Gastroesophageal sphincter (tissue), 4 donors: ENCODE measurements at regions not wholly inside any gene's neighbourhood (a gene's known extent, or its start where the extent isn't known, plus 50 kb on each side); places are given as distances from the start of the nearest gene placed in this dataset.
"Not testable (repeated sequence)": the region's sequence is repeated elsewhere in the genome, so short reads cannot be mapped to it uniquely, and the experiment has no call there.

ENCODE experiments used
- ATAC-seq: fragments of 150-250 bp; one replicate; pipeline ENCODE4 v1.9.1; 2016; ENCODE audit warnings: mild to moderate bottlenecking, moderate library complexity
- H3K27ac ChIP-seq, 4 donors: fragments of 200-600 bp; sonication (generic) in 3 of 4; 1 replicate in 3 of 4; 2 replicates in 1 of 4; pipeline ENCODE4 v1.5.1; 2016 to 2019
- H3K27me3 ChIP-seq: fragments of 200-600 bp; sonication (generic); one replicate; pipeline ENCODE4 v1.5.1; 2019
- H3K36me3 ChIP-seq, 2 donors: fragments of 200-600 bp; sonication (generic); one replicate each; pipeline ENCODE4 v1.5.1; 2019; ENCODE audit warnings: control low read depth in 1 of 2
- H3K4me1 ChIP-seq, 3 donors: fragments of 200-600 bp; sonication (generic); 1 replicate in 2 of 3; 2 replicates in 1 of 3; pipeline ENCODE4 v1.5.1; 2016 to 2019; ENCODE audit warnings: control low read depth in 2 of 3
- H3K4me3 ChIP-seq, 2 donors: fragments of 200-600 bp; sonication (generic); one replicate each; pipeline ENCODE4 v1.5.1; 2019; ENCODE audit warnings: mild to moderate bottlenecking in 1 of 2, moderate library complexity in 1 of 2
- H3K9me3 ChIP-seq, 3 donors: fragments of 200-600 bp; sonication (generic); one replicate each; pipeline ENCODE4 v1.5.1; 2017 to 2019; ENCODE audit warnings: control low read depth in 2 of 3
- CTCF ChIP-seq, 4 experiments: fragments of 200-600 bp in 2 of 4; fragments of 450-650 bp in 2 of 4; sonication (generic) in 1 of 4; IDR thresholded peaks; one replicate each; pipeline ENCODE4 v1.5.1; 2017 to 2019; ENCODE audit warnings: antibody characterized with exemption in 4 of 4, mild to moderate bottlenecking in 2 of 4, moderate library complexity in 2 of 4
- EP300 ChIP-seq: sonication (generic); formaldehyde crosslinking; IDR thresholded peaks from one replicate; pipeline ENCODE4 v1.6.1; 2017; ENCODE audit warnings: antibody characterized with exemption, mild to moderate bottlenecking
- POLR2A ChIP-seq, 2 donors: fragments of 450-650 bp; IDR thresholded peaks; one replicate each; pipeline ENCODE4 v1.6.1; 2017; ENCODE audit warnings: antibody characterized with exemption in 2 of 2, mild to moderate bottlenecking in 2 of 2, moderate library complexity in 1 of 2
- POLR2AphosphoS5 ChIP-seq: sonication (generic); formaldehyde crosslinking; IDR thresholded peaks from one replicate; pipeline ENCODE4 v1.6.1; 2017; ENCODE audit warnings: antibody characterized with exemption
- WGBS, 2 donors: methylation state at CpG; one replicate each; pipeline ENCODE4 v1.1.5; 2018; ENCODE audit warnings: low coverage in 1 of 2; 5-methylcytosine and 5-hydroxymethylcytosine counted together

- no peak overlapping the region for H3K4me3 ChIP-seq
- no peak overlapping the region for H3K27ac ChIP-seq
- H3K36me3 ChIP-seq = no peaks in the 10 kb centered on the region
- ATAC-seq = no peak
- no peaks in the 10 kb centered on the region for H3K27me3 ChIP-seq
- 90 to 96% methylated on average over 2 to 4 of the region's 4 CpGs for WGBS, 2 donors
- no peaks in the 10 kb centered on the region for H3K9me3 ChIP-seq
- TF ChIP-seq CTCF (IDR thresholded peaks at IDR 0.05) (no peak), POLR2A (IDR thresholded peaks at IDR 0.05) (no peak), POLR2AphosphoS5 (no peak), EP300 (no peak)
- H3K4me1 ChIP-seq = no peaks in the 10 kb centered on the region
Measured at GRCh38 chr1:114035304-114035700, 56.0 kb downstream of the OLFML3 start.

GRCh38 chr1:114036841-114037630 lies 57.8 kb downstream of the OLFML3 start:
- H3K36me3 ChIP-seq, H3K4me3 ChIP-seq, H3K27ac ChIP-seq, H3K4me1 ChIP-seq, H3K9me3 ChIP-seq, ATAC-seq, H3K27me3 ChIP-seq: not testable (repeated sequence)
- 90 to 91% methylated on average over 4 to 13 of the region's 17 CpGs for WGBS, 2 donors

GRCh38 chr1:114037631-114037890 lies 58.3 kb downstream of the OLFML3 start:
- no peak for TF ChIP-seq CTCF (IDR thresholded peaks at IDR 0.05)
- WGBS, 2 donors = 100% methylated on average over 1 of the region's 2 CpGs; no CpG with 5 or more reads in 1 of the 2 donors

GRCh38 chr1:114037962-114038816 lies 58.9 kb downstream of the OLFML3 start:
- no peak for ATAC-seq
- no peak for TF ChIP-seq POLR2A (IDR thresholded peaks at IDR 0.05)
- no peak for TF ChIP-seq CTCF (IDR thresholded peaks at IDR 0.05)
- H3K4me1 ChIP-seq = peaks cover 0 to 4% (median 0%) of the 10 kb centered on the region in 3 donors
- H3K4me3 ChIP-seq = no peak overlapping the region
- WGBS, 2 donors = 72 to 76% methylated on average over 3 of the region's 3 CpGs
- no peaks in the 10 kb centered on the region for H3K9me3 ChIP-seq
- no peaks in the 10 kb centered on the region for H3K27me3 ChIP-seq
- no peak overlapping the region for H3K27ac ChIP-seq
- no peaks in the 10 kb centered on the region for H3K36me3 ChIP-seq

More at GRCh38 chr1:114037631-114037890, 58.3 kb downstream of the OLFML3 start:
- no peaks in the 10 kb centered on the region for H3K27me3 ChIP-seq
- no peaks in the 10 kb centered on the region for H3K36me3 ChIP-seq
- ATAC-seq = no peak
- H3K4me1 ChIP-seq = no peaks in the 10 kb centered on the region
- H3K9me3 ChIP-seq = no peaks in the 10 kb centered on the region
- H3K4me3 ChIP-seq = no peak overlapping the region
- no peak overlapping the region for H3K27ac ChIP-seq
